Naive thymus-derived CD4-positive, alpha-beta T cell (primary cell): ENCODE measurements at regions not wholly inside any gene's neighbourhood (a gene's known extent, or its start where the extent isn't known, plus 50 kb on each side); places are given as distances from the start of the nearest gene placed in this dataset.

Experiments used
- ATAC-seq: fragments of 150-1000 bp; cut with Tn5 transposase; 2 replicates; pipeline ENCODE4 v1.10.0; 2021; ENCODE audit warnings: mild to moderate bottlenecking, moderate library complexity
- CTCF ChIA-PET: fragments of 350-600 bp; sonication (Branson Sonifier 250); formaldehyde crosslinking; loops from one replicate; lab custom pipeline; 2021; ENCODE audit warnings: antibody characterized with exemption; lab: Charles Lee
- POLR2A ChIA-PET: fragments of 350-600 bp; sonication (Branson Sonifier 250); formaldehyde crosslinking; loops from one replicate; lab custom pipeline; 2021; ENCODE audit warnings: antibody characterized with exemption, inconsistent platforms; lab: Charles Lee
- DNase-seq, 9 donors: peaks; one replicate each; pipeline versions ENCODE4 v3.0.0 to v3.0.0-alpha.2; 2020 to 2022; ENCODE audit warnings: mixed read lengths in 1 of 9
- H3K27ac ChIP-seq: one replicate; pipeline ENCODE4 v1.7.0; 2013; ENCODE audit warnings: mild to moderate bottlenecking, low read depth, low read length, moderate library complexity
- H3K27me3 ChIP-seq, 2 donors: one replicate each; pipeline ENCODE4 v1.7.0; 2013; ENCODE audit warnings: low read length in 2 of 2, mild to moderate bottlenecking in 2 of 2, moderate library complexity in 2 of 2; ENCODE audit not compliant: control insufficient read depth in 2 of 2, insufficient read depth in 2 of 2
- H3K36me3 ChIP-seq, 3 experiments: 1 replicate in 2 of 3; 2 replicates in 1 of 3; pipeline ENCODE4 v1.7.0; 2013; ENCODE audit warnings: low read length in 3 of 3, mild to moderate bottlenecking in 3 of 3, moderate library complexity in 1 of 3; ENCODE audit not compliant: insufficient read depth in 3 of 3, control insufficient read depth in 2 of 3
- H3K4me1 ChIP-seq, 2 donors: one replicate each; pipeline ENCODE4 v1.7.0; 2013; ENCODE audit warnings: low read length in 2 of 2, mild to moderate bottlenecking in 2 of 2, moderate library complexity in 1 of 2; ENCODE audit not compliant: control insufficient read depth in 2 of 2, insufficient read depth in 2 of 2
- H3K4me3 ChIP-seq: 2 replicates; pipeline ENCODE4 v1.7.0; 2013; ENCODE audit warnings: mild to moderate bottlenecking, low read length
- H3K9me3 ChIP-seq, 3 experiments: 1 replicate in 2 of 3; 2 replicates in 1 of 3; pipeline ENCODE4 v1.7.0; 2013; ENCODE audit warnings: low read length in 3 of 3; ENCODE audit not compliant: control insufficient read depth in 2 of 3
- H3K27ac Mint-ChIP-seq, 9 donors: one replicate each; pipeline ENCODE4 v1.8.0; 2020 to 2022; ENCODE audit warnings: mixed read lengths in 9 of 9, mild to moderate bottlenecking in 8 of 9, moderate library complexity in 5 of 9, inconsistent platforms in 2 of 9
- H3K27me3 Mint-ChIP-seq, 5 donors: one replicate each; pipeline ENCODE4 v1.8.0; 2021 to 2022; ENCODE audit warnings: mixed read lengths in 5 of 5, mild to moderate bottlenecking in 1 of 5
- H3K36me3 Mint-ChIP-seq, 5 donors: one replicate each; pipeline ENCODE4 v1.8.0; 2020 to 2022; ENCODE audit warnings: mixed read lengths in 5 of 5, mild to moderate bottlenecking in 3 of 5, inconsistent platforms in 1 of 5
- H3K4me1 Mint-ChIP-seq, 7 donors: one replicate each; pipeline ENCODE4 v1.8.0; 2020 to 2022; ENCODE audit warnings: mixed read lengths in 7 of 7, mild to moderate bottlenecking in 3 of 7, inconsistent platforms in 1 of 7
- H3K4me3 Mint-ChIP-seq, 10 donors: one replicate each; pipeline ENCODE4 v1.8.0; 2020 to 2022; ENCODE audit warnings: mild to moderate bottlenecking in 10 of 10, mixed read lengths in 10 of 10, moderate library complexity in 6 of 10, inconsistent platforms in 2 of 10
- H3K9me3 Mint-ChIP-seq, 11 donors: one replicate each; pipeline ENCODE4 v1.8.0; 2020 to 2022; ENCODE audit warnings: mixed read lengths in 11 of 11, mild to moderate bottlenecking in 4 of 11, inconsistent platforms in 1 of 11, moderate library complexity in 1 of 11
- intact Hi-C, 2 donors: fragments of 100-400 bp; cut with micrococcal nuclease; formaldehyde crosslinking; loops; one replicate each; pipeline ENCODE4 v1.15.1; 2023

- POLR2A ChIA-PET: no interaction called here
- Mint-ChIP-seq H3K9me3 (peaks cover 0 to 2% (median 0%) of the 10 kb centered on the region in 11 donors), H3K4me3 (no peak overlapping the region), H3K36me3 (no peaks in the 10 kb centered on the region), H3K27ac (no peak overlapping the region), H3K27me3 (no peaks in the 10 kb centered on the region), H3K4me1 (no peaks in the 10 kb centered on the region)
- Histone ChIP-seq H3K4me1 (no peaks in the 10 kb centered on the region), H3K27me3 (no peaks in the 10 kb centered on the region), H3K36me3 (no peaks in the 10 kb centered on the region), H3K9me3 (no peaks in the 10 kb centered on the region), H3K27ac (no peak overlapping the region), H3K4me3 (no peak overlapping the region)
- CTCF ChIA-PET: no interaction called here
- no peak for DNase-seq
- intact Hi-C loops: no loop called here
- ATAC-seq: no peak
Measured at GRCh38 chr12:74283646-74284045, 254.0 kb upstream of the ATXN7L3B start.

DNA sequence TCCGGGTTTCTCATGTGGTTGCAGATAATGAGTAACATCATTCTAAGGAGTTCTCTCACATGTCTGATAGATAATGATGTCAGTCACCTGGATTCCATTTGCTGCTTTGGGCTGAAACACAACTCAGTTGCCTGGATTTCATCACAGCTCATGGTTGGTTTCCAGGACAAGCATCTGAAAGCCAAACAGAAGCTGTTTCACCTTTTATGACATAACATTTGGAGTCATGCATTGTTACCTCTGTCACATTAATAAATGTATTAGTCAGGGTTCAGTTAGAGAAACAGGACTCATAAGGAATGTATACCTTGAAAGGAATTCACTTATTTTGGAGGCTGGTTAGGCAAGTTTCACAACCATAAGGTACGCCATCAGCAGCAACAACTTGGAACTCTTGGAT lies 251.9 kb upstream of the ATXN7L3B start:
- Histone ChIP-seq H3K9me3 (no peaks in the 10 kb centered on the region), H3K27me3 (no peaks in the 10 kb centered on the region), H3K4me1 (no peaks in the 10 kb centered on the region), H3K36me3 (no peaks in the 10 kb centered on the region), H3K27ac (no peak overlapping the region), H3K4me3 (no peak overlapping the region)
- peaks cover 0 to 2% (median 0%) of the 10 kb centered on the region in 11 donors for H3K9me3 Mint-ChIP-seq
- DNase-seq: no peak
- ChIA-PET CTCF (no interaction called here), POLR2A (no interaction called here)
- no peak overlapping the region for H3K4me3 Mint-ChIP-seq
- H3K4me1 Mint-ChIP-seq: no peaks in the 10 kb centered on the region
- H3K27ac Mint-ChIP-seq: no peak overlapping the region
- intact Hi-C loops: no loop called here
- H3K27me3 Mint-ChIP-seq: no peaks in the 10 kb centered on the region
- H3K36me3 Mint-ChIP-seq: no peaks in the 10 kb centered on the region
- no peak for ATAC-seq

GRCh38 chr12:74286254-74286653 lies 251.4 kb upstream of the ATXN7L3B start:
- POLR2A ChIA-PET: no interaction called here
- no peak overlapping the region for H3K4me3 ChIP-seq
- H3K36me3 Mint-ChIP-seq: no peaks in the 10 kb centered on the region
- H3K4me3 Mint-ChIP-seq: no peak overlapping the region
- H3K27me3 Mint-ChIP-seq: no peaks in the 10 kb centered on the region
- no peaks in the 10 kb centered on the region for H3K4me1 Mint-ChIP-seq
- H3K9me3 Mint-ChIP-seq: peaks cover 0 to 2% (median 0%) of the 10 kb centered on the region in 11 donors
- no peak overlapping the region for H3K27ac Mint-ChIP-seq
- H3K9me3 ChIP-seq: no peaks in the 10 kb centered on the region
- no peak overlapping the region for H3K27ac ChIP-seq
- CTCF ChIA-PET: no interaction called here
- H3K36me3 ChIP-seq: no peaks in the 10 kb centered on the region
- no peak for DNase-seq
- intact Hi-C loops: no loop called here
- no peak for ATAC-seq
- no peaks in the 10 kb centered on the region for H3K4me1 ChIP-seq
- H3K27me3 ChIP-seq: no peaks in the 10 kb centered on the region

GRCh38 chr12:74292351-74293194 lies 245.1 kb upstream of the ATXN7L3B start:
- CTCF ChIA-PET: no interaction called here
- Mint-ChIP-seq H3K27me3 (no peaks in the 10 kb centered on the region), H3K9me3 (peaks cover 0 to 4% (median 0%) of the 10 kb centered on the region in 11 donors), H3K4me3 (no peak overlapping the region), H3K27ac (no peak overlapping the region), H3K36me3 (no peaks in the 10 kb centered on the region), H3K4me1 (no peaks in the 10 kb centered on the region)
- Histone ChIP-seq H3K27ac (no peak overlapping the region), H3K9me3 (no peaks in the 10 kb centered on the region), H3K4me3 (no peak overlapping the region), H3K27me3 (no peaks in the 10 kb centered on the region), H3K4me1 (no peaks in the 10 kb centered on the region), H3K36me3 (no peaks in the 10 kb centered on the region)
- DNase-seq (no peak), ATAC-seq (no peak)
- POLR2A ChIA-PET: no interaction called here
- intact Hi-C loops: no loop called here

GRCh38 chr12:74293689-74294131 lies 243.9 kb upstream of the ATXN7L3B start:
- H3K4me3 Mint-ChIP-seq: no peak overlapping the region
- no peak overlapping the region for H3K4me3 ChIP-seq
- no peaks in the 10 kb centered on the region for H3K4me1 ChIP-seq
- no peaks in the 10 kb centered on the region for H3K36me3 ChIP-seq
- POLR2A ChIA-PET: no interaction called here
- DNase-seq: no peak
- H3K9me3 Mint-ChIP-seq: peaks cover 0 to 4% (median 0%) of the 10 kb centered on the region in 11 donors
- no peaks in the 10 kb centered on the region for H3K4me1 Mint-ChIP-seq
- no peak overlapping the region for H3K27ac Mint-ChIP-seq
- intact Hi-C loops: no loop called here
- no peaks in the 10 kb centered on the region for H3K27me3 Mint-ChIP-seq
- no peaks in the 10 kb centered on the region for H3K9me3 ChIP-seq
- CTCF ChIA-PET: no interaction called here
- no peak overlapping the region for H3K27ac ChIP-seq
- H3K36me3 Mint-ChIP-seq: no peaks in the 10 kb centered on the region
- no peaks in the 10 kb centered on the region for H3K27me3 ChIP-seq
- no peak for ATAC-seq

- no peak for ATAC-seq
- no peak overlapping the region for H3K4me3 Mint-ChIP-seq
- POLR2A ChIA-PET: no interaction called here
Measured at GRCh38 chr12:74317078-74317601, 220.5 kb upstream of the ATXN7L3B start.

GRCh38 chr12:74317741-74318140 lies 219.9 kb upstream of the ATXN7L3B start:
- no peaks in the 10 kb centered on the region for H3K27me3 ChIP-seq
- H3K4me3 Mint-ChIP-seq: no peak overlapping the region
- H3K4me1 Mint-ChIP-seq: no peaks in the 10 kb centered on the region
- POLR2A ChIA-PET: no interaction called here
- no peaks in the 10 kb centered on the region for H3K36me3 ChIP-seq
- H3K27ac Mint-ChIP-seq: no peak overlapping the region
- DNase-seq (no peak), ATAC-seq (no peak)
- peaks cover 0 to 3% (median 0%) of the 10 kb centered on the region in 11 donors for H3K9me3 Mint-ChIP-seq
- no peaks in the 10 kb centered on the region for H3K36me3 Mint-ChIP-seq
- no peak overlapping the region for H3K27ac ChIP-seq
- no peaks in the 10 kb centered on the region for H3K9me3 ChIP-seq
- no peak overlapping the region for H3K4me3 ChIP-seq
- no peaks in the 10 kb centered on the region for H3K4me1 ChIP-seq
- H3K27me3 Mint-ChIP-seq: peaks cover 0 to 11% (median 0%) of the 10 kb centered on the region in 5 donors
- CTCF ChIA-PET: no interaction called here
- intact Hi-C loops: no loop called here

More at GRCh38 chr12:74317078-74317601, 220.5 kb upstream of the ATXN7L3B start:
- Mint-ChIP-seq H3K4me1 (no peaks in the 10 kb centered on the region), H3K27ac (no peak overlapping the region), H3K9me3 (peaks cover 0 to 3% (median 0%) of the 10 kb centered on the region in 11 donors), H3K36me3 (no peaks in the 10 kb centered on the region), H3K27me3 (peaks cover 0 to 11% (median 0%) of the 10 kb centered on the region in 5 donors)
- H3K27ac ChIP-seq: no peak overlapping the region
- H3K4me1 ChIP-seq: no peaks in the 10 kb centered on the region
- intact Hi-C loops: no loop called here
- CTCF ChIA-PET: no interaction called here
- no peaks in the 10 kb centered on the region for H3K36me3 ChIP-seq
- H3K27me3 ChIP-seq: no peaks in the 10 kb centered on the region
- H3K9me3 ChIP-seq: no peaks in the 10 kb centered on the region
- H3K4me3 ChIP-seq: no peak overlapping the region
- no peak for DNase-seq
